Ishikawa (cell line): ENCODE measurements at regions not wholly inside any gene's neighbourhood (a gene's known extent, or its start where the extent isn't known, plus 50 kb on each side); places are given as distances from the start of the nearest gene placed in this dataset.

Experiments used
- CEBPB ChIP-seq: IDR thresholded peaks from 2 replicates; pipeline ENCODE4 v1.6.1; 2012
- CREB1 ChIP-seq: IDR thresholded peaks from 2 replicates; pipeline ENCODE4 v1.6.1; 2012; ENCODE audit warnings: low read depth
- EGR1 ChIP-seq: IDR thresholded peaks from 2 replicates; pipeline ENCODE4 v1.6.1; 2012
- EP300 ChIP-seq: IDR thresholded peaks from 2 replicates; pipeline ENCODE4 v1.6.1; 2012; ENCODE audit warnings: borderline replicate concordance
- FOXM1 ChIP-seq: IDR thresholded peaks from 2 replicates; pipeline ENCODE4 v1.6.1; 2012; ENCODE audit warnings: low read depth, borderline replicate concordance
- NFIC ChIP-seq: IDR thresholded peaks from 2 replicates; pipeline ENCODE4 v1.6.1; 2012
- RAD21 ChIP-seq: IDR thresholded peaks from 2 replicates; pipeline ENCODE4 v1.6.1; 2012; ENCODE audit warnings: low read depth
- TAF1 ChIP-seq: IDR thresholded peaks from 2 replicates; pipeline ENCODE4 v1.6.1; 2012; ENCODE audit warnings: low read depth, mild to moderate bottlenecking
- TCF12 ChIP-seq: IDR thresholded peaks from 2 replicates; pipeline ENCODE4 v1.6.1; 2012; ENCODE audit warnings: low read depth
- TEAD4 ChIP-seq: IDR thresholded peaks from 2 replicates; pipeline ENCODE4 v1.6.1; 2012
- YY1 ChIP-seq: IDR thresholded peaks from 2 replicates; pipeline ENCODE4 v1.6.1; 2012; ENCODE audit warnings: low read depth
- ZBTB7A ChIP-seq: IDR thresholded peaks from 2 replicates; pipeline ENCODE4 v1.6.1; 2012; ENCODE audit warnings: low read depth
- TF ChIP-seq, protein P1 (sequence below): IDR thresholded peaks from 2 replicates; pipeline ENCODE4 v1.6.1; 2012
- TF ChIP-seq, protein P2 (sequence below): IDR thresholded peaks from 2 replicates; pipeline ENCODE4 v1.6.1; 2012
- TF ChIP-seq, protein P3 (sequence below): IDR thresholded peaks from 2 replicates; pipeline ENCODE4 v1.6.1; 2012; ENCODE audit warnings: low read depth, mild to moderate bottlenecking

DNA sequence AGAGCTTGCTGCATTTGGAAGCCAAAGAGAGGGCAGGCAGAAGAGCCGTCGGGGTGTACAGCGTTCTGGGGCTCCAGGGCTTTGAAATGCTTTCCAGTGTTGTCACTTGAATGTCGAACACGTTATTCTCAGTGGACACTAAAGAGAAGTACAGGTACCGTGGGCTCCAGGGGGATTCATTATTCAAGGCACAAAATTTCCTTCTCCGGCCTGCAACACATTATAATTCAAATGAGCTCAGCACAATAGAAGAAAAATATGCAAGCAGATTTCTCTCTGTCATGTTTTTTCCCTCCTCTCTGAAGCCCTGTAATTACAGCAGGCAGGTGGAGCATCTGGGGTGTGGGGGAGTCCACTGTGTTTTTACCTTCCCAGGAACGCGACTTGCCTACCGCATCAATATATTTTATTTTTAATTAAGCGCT lies 293.1 kb downstream of the ZSWIM6 start:
- TF ChIP-seq, protein P1, sequence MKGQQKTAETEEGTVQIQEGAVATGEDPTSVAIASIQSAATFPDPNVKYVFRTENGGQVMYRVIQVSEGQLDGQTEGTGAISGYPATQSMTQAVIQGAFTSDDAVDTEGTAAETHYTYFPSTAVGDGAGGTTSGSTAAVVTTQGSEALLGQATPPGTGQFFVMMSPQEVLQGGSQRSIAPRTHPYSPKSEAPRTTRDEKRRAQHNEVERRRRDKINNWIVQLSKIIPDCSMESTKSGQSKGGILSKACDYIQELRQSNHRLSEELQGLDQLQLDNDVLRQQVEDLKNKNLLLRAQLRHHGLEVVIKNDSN = no peak
- TF ChIP-seq, protein P2, sequence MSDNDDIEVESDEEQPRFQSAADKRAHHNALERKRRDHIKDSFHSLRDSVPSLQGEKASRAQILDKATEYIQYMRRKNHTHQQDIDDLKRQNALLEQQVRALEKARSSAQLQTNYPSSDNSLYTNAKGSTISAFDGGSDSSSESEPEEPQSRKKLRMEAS = no peak
- TF ChIP-seq EGR1 = no peak
- no peak for TF ChIP-seq FOXM1
- no peak for TF ChIP-seq YY1
- TF ChIP-seq ZBTB7A = no peak
- no peak for TF ChIP-seq CEBPB
- TF ChIP-seq EP300 = no peak

DNA sequence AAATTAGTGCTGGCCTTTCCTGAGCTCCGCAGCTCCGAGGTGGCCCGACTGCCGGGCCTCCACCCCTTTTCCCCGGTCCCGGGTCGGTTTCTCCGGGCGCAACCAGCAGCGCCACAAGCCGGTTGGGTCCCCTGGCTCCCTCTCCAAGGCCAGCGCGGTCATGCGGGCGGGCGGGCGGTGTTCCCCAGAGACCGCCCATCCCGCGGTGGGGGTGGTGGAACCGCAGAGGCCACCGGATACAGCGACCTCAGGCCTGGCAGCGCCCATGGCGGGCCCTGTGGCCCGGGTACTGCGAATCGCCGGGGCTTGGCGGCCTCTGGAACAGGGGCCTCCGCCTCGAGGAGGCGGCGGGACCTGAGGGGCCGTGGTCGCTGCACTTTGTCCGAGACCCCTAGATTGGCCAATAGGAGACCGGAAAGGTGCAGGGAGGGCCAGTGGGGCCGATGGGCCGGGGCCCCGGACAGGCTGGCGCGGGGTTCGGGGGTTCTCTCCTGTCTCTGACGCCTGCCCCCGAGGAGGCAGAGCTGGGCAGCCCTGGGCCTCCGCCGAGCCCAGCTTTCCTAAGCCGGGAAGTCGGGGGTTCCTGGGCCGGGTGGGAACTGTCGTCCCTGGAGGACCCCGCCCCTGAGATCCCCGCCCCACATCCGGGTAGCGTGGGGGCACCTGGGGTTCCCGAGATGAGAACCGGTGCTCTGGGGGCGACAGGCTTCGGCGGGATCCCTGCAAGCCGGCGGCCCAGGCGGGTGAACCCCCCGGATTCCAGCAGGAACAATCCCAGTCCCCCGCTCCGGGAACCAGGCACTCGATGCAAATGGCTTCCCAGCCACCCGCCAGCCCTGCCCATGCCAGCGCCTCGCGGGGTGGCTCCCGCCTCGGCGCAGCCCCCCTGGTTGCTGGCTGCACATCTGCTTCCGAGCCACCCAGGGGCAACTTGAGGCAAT lies 293.9 kb downstream of the ZSWIM6 start:
- TF ChIP-seq ZBTB7A (no peak), EP300 (no peak), CEBPB (no peak)

DNA sequence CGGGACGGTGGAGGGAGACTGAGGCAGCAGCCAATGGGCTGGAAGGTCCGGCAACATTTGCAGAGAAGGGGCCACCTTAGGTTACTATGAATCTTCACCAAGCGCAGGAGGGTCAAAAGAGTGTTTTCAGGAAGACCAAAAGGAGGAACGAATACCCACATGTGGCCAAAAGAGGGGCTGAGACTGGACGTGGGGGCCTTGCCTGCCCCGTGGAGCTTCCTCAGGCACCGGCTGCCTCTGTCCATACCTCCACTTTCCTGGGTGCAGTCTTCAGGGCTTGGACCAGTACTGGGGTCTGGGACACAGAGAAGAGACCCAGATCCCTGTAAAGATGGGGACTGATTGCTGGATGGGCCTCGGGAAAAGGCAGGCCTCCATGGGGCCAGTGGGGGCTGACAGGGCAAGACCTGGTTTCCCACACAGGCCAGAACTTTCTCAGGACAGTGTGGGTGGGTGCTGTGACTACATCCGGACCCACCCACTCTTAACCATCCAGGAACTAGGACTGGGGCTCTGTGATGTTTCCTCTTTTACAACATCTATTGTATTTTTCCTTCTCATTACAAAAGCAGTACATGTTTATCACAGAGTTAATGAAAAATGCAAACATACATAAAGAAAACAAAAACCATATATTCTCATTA lies 294.7 kb downstream of the ZSWIM6 start:
- TF ChIP-seq ZBTB7A = no peak
- no peak for TF ChIP-seq TEAD4
- TF ChIP-seq EP300 = no peak
- TF ChIP-seq, protein P3, sequence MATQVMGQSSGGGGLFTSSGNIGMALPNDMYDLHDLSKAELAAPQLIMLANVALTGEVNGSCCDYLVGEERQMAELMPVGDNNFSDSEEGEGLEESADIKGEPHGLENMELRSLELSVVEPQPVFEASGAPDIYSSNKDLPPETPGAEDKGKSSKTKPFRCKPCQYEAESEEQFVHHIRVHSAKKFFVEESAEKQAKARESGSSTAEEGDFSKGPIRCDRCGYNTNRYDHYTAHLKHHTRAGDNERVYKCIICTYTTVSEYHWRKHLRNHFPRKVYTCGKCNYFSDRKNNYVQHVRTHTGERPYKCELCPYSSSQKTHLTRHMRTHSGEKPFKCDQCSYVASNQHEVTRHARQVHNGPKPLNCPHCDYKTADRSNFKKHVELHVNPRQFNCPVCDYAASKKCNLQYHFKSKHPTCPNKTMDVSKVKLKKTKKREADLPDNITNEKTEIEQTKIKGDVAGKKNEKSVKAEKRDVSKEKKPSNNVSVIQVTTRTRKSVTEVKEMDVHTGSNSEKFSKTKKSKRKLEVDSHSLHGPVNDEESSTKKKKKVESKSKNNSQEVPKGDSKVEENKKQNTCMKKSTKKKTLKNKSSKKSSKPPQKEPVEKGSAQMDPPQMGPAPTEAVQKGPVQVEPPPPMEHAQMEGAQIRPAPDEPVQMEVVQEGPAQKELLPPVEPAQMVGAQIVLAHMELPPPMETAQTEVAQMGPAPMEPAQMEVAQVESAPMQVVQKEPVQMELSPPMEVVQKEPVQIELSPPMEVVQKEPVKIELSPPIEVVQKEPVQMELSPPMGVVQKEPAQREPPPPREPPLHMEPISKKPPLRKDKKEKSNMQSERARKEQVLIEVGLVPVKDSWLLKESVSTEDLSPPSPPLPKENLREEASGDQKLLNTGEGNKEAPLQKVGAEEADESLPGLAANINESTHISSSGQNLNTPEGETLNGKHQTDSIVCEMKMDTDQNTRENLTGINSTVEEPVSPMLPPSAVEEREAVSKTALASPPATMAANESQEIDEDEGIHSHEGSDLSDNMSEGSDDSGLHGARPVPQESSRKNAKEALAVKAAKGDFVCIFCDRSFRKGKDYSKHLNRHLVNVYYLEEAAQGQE = no peak
- TF ChIP-seq EGR1 = no peak
- no peak for TF ChIP-seq TAF1
- no peak for TF ChIP-seq NFIC
- TF ChIP-seq, protein P1 = no peak
- TF ChIP-seq CEBPB = no peak
- no peak for TF ChIP-seq FOXM1
- no peak for TF ChIP-seq CREB1
- no peak for TF ChIP-seq TCF12
- no peak for TF ChIP-seq RAD21
- TF ChIP-seq, protein P2 = no peak
- no peak for TF ChIP-seq YY1

DNA sequence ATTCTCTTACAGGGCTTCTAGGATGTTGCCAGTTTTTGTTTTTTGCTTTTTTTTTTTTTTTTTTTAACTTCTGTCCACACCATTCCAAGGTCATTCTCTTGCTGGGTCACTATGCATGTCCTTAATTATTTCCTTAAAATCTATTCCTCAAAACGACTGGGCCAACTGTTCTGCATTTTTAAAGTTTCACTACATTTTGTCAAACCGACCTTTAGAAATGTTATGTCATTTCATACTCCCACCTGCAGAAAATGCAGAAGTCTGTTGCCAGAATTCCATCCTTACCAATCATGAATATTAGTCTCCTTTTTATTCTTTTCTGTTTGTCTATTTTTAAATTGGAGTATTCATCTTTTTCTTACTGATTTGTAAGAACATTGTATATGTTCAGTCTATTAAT lies 295.5 kb downstream of the ZSWIM6 start:
- TF ChIP-seq TAF1 = no peak
- TF ChIP-seq, protein P1 = no peak
- TF ChIP-seq CREB1 = no peak
- TF ChIP-seq YY1 = no peak
- no peak for TF ChIP-seq TEAD4
- TF ChIP-seq EGR1 = no peak
- TF ChIP-seq ZBTB7A = no peak
- TF ChIP-seq CEBPB = no peak
- TF ChIP-seq EP300 = no peak
- no peak for TF ChIP-seq FOXM1

DNA sequence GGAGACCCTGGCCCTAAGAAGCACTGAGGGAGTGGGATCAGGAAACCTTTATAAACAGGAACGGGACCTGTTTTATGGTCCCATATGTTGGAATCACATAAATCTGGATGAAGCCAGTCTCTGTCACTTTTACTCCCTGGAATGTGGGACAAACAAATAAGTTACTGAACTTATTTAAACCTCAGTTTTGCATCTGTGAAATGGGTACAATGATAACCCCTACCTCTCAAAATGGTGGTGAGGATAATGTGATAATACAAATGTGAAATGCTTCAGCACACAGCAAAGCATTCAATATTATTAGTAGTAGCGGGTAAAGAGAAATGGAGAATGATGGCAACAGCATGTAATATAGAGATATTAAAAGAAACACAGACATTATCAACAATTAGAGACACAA lies 298.9 kb downstream of the ZSWIM6 start:
- TF ChIP-seq, protein P3 = no peak
- TF ChIP-seq EGR1 (no peak), YY1 (no peak), EP300 (no peak), FOXM1 (no peak), TAF1 (no peak), CEBPB (no peak), ZBTB7A (no peak), NFIC (no peak), CREB1 (no peak), TEAD4 (no peak), RAD21 (no peak), TCF12 (no peak)
- TF ChIP-seq, protein P2 = no peak
- TF ChIP-seq, protein P1 = no peak
